Right lobe of liver (tissue), 4 donors: ENCODE measurements at regions not wholly inside any gene's neighbourhood (a gene's known extent, or its start where the extent isn't known, plus 50 kb on each side); places are given as distances from the start of the nearest gene placed in this dataset.

Experiments
- CTCF ChIP-seq, 4 donors: fragments of 200-600 bp in 3 of 4; fragments of 450-650 bp in 1 of 4; IDR thresholded peaks; one replicate each; pipeline versions ENCODE4 v1.5.1 to v1.8.0; 2016 to 2022; ENCODE audit warnings: antibody characterized with exemption in 4 of 4, mild to moderate bottlenecking in 2 of 4
- POLR2A ChIP-seq: fragments of 450-650 bp; IDR thresholded peaks from one replicate; pipeline ENCODE4 v1.6.1; 2017; ENCODE audit warnings: antibody characterized with exemption, mild to moderate bottlenecking
- donor health status: DM: no; HTN: no; CAD: no.
- donor health status: DM: no; HTN: no; CAD: no.
- donor health status: DM: no; HTN: yes; CAD: no.

GRCh38 chr11:127071606-127072005 is 71.0 kb upstream of the KIRREL3 start:
- TF ChIP-seq CTCF (IDR thresholded peaks at IDR 0.05) (no peak), POLR2A (no peak)
